GM12865 (cell line): ENCODE measurements at regions not wholly inside any gene's neighbourhood (a gene's known extent, or its start where the extent isn't known, plus 50 kb on each side); places are given as distances from the start of the nearest gene placed in this dataset.

Source experiments
- DNase-seq: peaks from one replicate; pipeline ENCODE4 v3.0.0; 2010; ENCODE audit warnings: low read depth
- H3K4me3 ChIP-seq: 2 replicates; pipeline ENCODE4 v1.5.1; 2011; ENCODE audit warnings: mild to moderate bottlenecking, low read depth, low read length, control low read depth
- CTCF ChIP-seq: IDR thresholded peaks from 2 replicates; pipeline ENCODE4 v1.5.1; 2011; ENCODE audit warnings: low read length, control low read depth, low read depth, inconsistent platforms; ENCODE audit not compliant: insufficient read depth; ENCODE audit errors: missing control alignments

- TF ChIP-seq CTCF, result no peak
- no peak overlapping the region for H3K4me3 ChIP-seq
- no peak for DNase-seq
These were observed 385.5 kb upstream of the HNRNPA3 start for GRCh38 chr2:176826984-176827668.

GRCh38 chr2:176830362-176830761 is 382.2 kb upstream of the HNRNPA3 start:
- peak; percentile 20 for TF ChIP-seq CTCF
- peak; percentile 53 for DNase-seq
- H3K4me3 ChIP-seq, result no peak overlapping the region

- no peak for TF ChIP-seq CTCF
- no peak for DNase-seq
These were observed 380.5 kb upstream of the HNRNPA3 start for GRCh38 chr2:176832086-176832485.

GRCh38 chr2:176833671-176834070 is 378.9 kb upstream of the HNRNPA3 start:
- TF ChIP-seq CTCF, result no peak
- DNase-seq, result no peak
- H3K4me3 ChIP-seq, result no peak overlapping the region

More at GRCh38 chr2:176832086-176832485, 380.5 kb upstream of the HNRNPA3 start:
- H3K4me3 ChIP-seq, result no peak overlapping the region

GRCh38 chr2:176834226-176834625 is 378.4 kb upstream of the HNRNPA3 start:
- DNase-seq, result no peak
- no peak for TF ChIP-seq CTCF
- H3K4me3 ChIP-seq, result no peak overlapping the region

GRCh38 chr2:176843208-176843607 is 369.4 kb upstream of the HNRNPA3 start:
- no peak overlapping the region for H3K4me3 ChIP-seq
- TF ChIP-seq CTCF, result no peak
- no peak for DNase-seq

GRCh38 chr2:176844461-176844860 is 368.1 kb upstream of the HNRNPA3 start:
- TF ChIP-seq CTCF, result no peak
- DNase-seq, result no peak
- no peak overlapping the region for H3K4me3 ChIP-seq
